HT-29 (cell line): ENCODE measurements at regions not wholly inside any gene's neighbourhood (a gene's known extent, or its start where the extent isn't known, plus 50 kb on each side); places are given as distances from the start of the nearest gene placed in this dataset.
A peak's percentile ranks its signal among the peaks of the same experiment; 100 is the strongest.
"Not testable (repeated sequence)": the region's sequence is repeated elsewhere in the genome, so short reads cannot be mapped to it uniquely, and the experiment has no call there.

Experiments used
- DNase-seq: peaks from one replicate; pipeline ENCODE4 v3.0.0-alpha.2; 2015; ENCODE audit warnings: low spot score

DNA sequence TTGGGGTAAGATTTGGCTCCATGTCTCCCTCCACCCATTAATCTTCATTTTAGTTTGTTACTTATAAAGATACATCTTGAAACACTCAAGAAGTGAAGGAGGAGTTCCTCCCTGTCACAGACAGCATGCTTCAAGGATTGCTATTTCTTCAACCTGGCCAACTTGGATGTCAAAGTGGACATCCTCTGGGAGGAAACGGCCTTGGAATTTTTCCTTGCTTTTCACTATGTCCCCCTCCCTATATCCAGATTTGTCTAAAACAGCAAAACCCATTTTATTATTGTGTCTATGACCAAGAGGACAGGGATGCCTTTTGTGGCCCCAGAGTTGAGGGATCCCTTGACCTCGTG lies 242.9 kb downstream of the LPIN1 start:
- no peak for DNase-seq

DNA sequence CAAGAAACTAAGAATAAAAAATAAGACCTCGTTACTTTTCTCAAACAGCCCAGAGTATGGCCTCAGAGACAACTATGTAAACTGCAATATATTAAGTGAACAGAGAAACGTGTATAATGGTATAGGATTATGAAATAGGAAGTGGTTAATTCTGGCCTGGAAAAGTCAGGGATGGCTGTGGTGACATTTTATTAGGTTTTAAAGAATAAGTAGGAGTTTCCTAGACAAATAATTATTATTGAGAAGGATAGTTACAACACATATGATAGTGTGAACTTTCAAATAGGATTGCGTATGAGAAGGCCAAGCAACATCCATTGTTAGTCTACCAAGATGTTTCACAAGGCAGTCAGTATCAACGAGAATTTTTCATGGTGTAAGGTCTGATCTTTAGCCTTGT lies 244.1 kb downstream of the LPIN1 start:
- no peak for DNase-seq

DNA sequence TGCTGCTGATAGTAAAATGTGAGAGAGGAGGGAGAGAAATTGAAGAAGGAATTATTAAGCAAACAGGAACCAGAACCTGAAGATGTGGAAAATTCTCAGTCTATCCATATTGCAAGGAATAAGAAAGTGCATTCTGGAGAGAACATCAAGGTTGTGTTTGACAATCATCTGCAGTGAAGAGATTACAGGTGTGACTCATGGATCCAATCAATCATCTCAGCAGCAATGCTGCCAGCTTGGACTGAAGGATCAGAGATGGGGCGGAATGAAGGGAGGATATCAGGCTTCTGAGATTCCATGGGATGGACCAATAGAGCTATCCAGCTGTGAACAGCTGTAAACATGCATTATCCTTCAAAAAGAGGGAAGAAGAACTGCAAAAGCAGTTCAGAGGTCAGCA lies 247.3 kb downstream of the LPIN1 start:
- DNase-seq = no peak

DNA sequence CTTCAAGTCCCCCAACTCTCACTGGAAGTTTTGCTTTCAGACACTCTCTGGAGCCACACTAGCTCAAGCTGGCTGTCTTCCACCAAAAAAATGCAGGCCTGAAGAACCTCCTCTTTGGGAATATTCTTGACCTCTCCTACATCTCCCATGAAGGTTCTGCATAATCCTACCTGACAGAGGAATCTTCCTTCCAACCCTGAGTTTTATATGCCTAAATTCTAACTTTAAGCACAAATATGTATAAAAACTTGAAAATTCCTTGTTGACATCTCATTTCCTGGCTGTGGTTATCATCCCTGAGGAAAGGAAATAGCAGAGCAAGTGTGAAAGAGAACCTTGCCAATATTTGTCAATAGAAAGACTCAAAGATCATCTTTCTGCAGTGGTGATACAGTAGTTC lies 249.0 kb downstream of the LPIN1 start:
- no peak for DNase-seq

DNA sequence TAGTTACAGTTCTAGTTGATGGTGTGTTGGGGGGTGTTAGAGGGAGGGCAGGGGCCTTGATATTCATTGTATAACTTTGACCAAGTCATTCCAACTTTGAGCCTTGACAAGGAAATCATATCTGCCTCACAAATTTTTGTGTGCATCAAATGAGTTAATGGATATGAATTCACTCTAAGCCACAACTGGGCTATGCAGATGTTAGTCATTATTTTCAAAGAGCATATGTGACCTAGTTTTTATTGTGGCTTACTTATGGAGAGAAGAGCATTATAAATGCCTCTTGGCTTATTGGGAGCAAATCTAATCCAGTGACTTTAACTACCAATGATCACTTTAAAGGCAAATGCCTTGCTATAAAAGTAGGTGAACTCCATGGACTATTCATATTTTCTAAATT lies 250.2 kb downstream of the LPIN1 start:
- DNase-seq = no peak

DNA sequence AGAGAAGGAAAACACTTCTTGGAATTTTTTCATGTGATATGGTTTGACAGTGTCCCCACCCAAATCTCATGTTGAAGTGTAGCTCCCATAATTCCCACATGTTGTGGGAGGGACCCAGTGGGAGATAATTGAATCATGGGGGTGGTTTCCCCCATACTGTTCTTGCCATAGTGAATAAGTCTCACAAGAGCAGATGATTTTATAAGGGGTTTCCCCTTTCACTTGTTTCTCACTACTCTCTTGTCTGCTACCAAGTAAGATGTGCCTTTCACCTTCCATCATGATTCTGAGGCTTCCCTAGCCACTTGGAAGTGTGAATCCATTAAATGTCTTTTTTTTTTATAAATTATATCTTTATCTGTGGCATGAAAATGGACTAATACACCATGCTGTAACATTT lies 250.7 kb downstream of the LPIN1 start:
- DNase-seq = no peak

DNA sequence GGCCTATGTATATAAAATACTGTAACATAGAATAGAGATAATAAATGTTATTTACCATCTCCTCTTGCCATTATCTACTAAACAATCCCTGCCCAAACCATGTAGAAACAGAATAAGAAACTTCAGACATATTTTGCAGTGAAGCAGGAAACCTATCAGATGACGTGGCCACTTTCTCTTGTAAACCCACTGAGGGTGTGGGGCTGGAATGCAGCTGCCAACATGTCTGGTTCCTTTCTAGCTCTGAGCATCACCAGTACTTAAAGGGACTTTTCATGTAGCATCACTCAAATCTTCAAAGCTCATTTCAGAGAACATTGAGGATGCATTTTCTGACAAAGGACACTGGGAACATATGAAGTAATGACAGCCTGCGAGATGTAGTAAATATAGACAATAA lies 251.8 kb downstream of the LPIN1 start:
- DNase-seq = no peak

DNA sequence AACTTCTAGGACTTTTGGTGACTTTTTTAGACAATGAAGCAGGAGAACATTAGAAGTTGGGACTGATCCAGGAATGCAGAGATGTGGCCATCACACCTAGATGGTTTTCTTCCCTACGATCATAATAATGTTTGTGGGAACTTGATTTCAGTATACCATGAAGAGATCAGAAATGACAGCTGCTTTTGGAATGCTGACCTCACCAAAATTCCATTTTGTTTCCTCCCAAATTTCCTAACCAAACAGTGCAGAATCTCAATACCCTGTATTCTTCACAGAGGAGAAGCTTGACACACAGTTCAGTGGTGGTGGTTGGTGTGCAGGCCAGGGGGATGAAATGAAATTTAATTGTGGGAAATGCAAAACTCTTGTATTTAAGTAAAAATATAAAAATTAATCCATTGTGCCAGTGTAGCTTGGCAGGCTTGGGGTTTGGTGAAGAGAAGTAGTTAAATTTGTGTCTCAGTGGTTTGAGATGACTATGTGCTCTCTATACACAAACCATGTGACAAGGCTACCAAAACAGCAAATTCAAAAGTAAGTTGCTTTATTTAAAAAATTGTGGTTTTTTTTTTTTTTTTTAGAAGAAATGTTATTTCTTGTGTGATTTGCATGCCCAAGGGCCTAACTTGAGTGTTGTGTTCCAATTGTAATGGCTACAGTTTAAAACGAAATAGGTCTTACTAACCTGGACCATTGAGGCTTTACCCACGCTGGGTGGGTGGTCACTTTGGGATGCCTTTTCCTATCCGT lies 252.4 kb downstream of the LPIN1 start:
- no peak for DNase-seq

DNA sequence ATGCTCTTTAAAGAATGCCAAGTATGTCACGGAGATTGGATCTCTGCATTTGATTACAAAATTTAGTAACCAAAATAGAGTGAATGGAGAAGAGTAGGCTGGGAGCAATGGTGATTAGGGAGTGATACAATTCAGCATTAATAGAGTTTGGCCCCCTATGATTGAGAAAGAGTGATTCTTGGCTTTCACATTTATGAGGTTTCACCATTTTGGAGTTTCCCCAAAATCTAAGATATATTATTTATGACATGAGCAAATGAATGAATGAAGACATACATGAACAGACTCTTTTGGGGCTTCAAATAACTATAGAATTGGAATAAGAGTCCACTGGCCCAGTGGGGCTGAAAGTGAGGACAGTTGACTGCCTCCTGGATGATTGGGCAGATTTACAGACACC lies 255.2 kb downstream of the LPIN1 start:
- DNase-seq = no peak

DNA sequence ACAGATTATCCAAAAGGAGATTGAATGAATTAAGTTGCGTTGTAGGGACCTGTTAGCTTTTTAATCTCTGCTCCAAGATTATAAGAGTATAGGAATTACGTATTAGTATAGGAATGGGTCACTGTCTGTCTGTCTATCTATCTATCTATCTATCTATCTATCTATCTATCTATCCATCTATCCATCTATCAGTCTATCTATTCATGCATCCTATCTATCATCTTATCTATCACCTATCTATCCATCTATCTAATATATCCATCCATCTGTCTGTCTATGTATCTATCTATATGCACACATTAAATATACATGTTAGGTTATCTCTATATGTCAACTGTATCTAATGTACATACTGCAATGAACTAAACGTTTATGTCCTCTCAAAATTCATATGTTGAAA lies 255.8 kb downstream of the LPIN1 start:
- no peak for DNase-seq

DNA sequence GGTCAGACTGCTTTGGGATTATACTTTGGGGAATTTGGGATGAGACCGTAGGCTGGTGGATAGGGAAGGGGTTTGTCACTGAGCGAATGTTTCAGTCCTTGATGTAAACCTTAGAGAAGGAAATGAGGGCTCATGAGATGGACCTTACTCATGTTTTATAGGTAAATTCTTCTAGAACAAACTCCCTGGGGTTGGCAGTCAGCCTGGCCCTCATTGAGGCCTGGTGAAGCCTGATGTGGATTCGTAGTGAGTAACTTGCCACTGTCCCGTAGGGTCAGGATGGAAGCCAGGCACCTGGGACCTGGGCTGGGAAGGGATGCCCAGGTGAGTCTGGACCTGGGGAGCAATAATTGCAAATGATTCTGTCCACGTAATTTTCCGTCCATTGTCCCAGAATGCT lies 258.3 kb downstream of the LPIN1 start:
- no peak for DNase-seq

DNA sequence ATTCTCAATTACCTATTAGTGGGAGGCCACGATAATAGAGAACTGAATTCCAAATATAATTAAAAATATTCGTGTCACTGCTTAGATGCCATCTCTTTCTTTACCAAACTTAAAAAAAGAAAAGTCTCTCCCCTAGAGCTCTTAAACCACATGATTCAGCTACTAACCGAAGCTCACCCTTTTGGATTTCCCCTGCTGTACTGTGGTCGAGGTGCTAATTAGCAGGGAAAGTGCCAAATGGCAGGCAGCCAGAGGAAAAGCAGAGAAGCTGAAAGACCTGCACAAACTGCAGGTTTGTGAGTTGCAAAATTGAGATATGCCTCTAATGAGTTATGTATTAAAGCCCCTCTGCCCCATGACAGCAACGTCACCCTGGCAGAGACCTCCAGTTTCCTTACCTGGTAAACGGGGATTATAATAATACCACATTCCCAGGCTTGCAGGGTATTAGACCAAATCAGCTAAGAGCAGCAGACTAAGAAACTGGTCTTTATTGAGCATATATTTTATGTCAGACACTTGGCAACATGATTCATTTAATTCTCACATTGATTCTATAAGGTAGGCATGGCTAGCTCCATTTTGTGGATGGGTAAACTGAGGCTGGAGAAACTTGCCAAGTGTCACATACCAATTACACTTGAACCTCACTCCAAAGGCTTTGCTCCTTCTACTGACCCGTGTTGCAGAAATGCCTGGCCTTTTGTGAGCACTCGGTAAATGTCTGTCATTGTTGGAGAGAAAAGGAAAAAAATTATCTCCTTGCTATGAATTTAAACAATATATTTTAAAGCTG lies 259.7 kb downstream of the LPIN1 start:
- DNase-seq = no peak

DNA sequence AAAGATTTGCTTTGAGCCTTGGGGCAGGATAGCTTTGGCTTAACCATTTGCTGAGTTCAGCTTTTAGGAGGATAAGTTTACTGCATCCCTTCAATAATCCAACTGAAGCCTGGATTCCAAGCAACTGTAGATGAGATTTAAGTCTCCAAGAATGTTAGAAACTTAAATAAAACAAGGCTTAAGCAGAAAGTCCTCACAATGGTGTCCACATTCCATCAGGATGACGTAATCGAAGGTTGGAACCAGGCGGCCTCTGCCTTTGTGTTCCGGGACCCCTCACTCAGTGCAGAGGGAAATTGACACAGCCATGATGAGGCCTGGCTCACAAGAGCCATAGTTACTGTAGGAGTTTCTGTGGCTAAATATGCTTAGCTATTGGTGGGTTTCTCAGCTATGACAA lies 260.4 kb downstream of the LPIN1 start:
- no peak for DNase-seq

DNA sequence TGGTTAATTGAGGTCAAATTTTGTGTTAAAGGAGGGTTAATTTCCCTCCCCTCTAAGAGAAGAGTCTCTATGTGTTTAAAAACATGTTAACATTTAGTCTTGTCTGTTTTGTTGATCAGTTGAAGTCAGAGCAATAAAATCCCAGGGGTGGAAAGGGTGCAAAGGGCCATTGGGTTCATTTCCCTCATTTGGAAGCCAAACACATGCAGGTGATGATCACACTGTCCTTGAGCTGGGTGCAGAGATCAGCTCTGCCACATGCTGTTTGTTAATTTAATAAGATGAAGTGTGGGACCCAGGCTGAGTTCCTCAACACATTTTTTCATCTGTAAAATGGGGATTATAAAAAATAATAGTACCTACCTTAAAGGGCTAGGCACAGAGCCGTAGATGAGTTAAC lies 260.9 kb downstream of the LPIN1 start:
- DNase-seq = no peak

DNA sequence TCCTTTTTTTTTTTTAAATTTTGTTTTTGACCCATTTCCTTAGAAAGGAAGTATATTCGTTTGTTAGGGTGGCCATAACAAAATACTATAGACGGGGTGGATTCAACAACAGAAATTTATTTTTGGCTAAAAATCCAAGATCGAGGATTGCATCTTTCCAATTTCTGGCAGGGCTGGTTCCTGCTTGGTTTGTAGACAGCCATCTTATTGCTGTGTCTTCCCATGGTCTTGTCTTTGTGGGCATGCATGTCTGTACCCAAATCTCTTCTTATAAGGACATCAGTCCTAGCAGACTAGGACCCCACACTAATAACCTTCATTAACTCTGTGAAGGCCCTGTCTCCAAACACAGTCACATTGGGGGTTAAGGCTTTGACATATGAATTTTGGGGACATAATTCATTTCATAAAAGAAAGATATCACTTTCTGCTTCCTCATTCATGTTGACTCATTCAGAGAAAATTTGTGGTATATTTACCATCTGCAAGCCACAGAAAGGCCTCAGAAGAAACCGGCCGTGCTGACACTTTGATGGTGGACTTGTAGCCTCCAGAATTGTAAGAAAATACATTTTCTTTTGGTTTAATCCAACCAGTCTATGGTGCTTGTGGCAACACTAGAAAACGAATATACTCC lies 262.1 kb downstream of the LPIN1 start:
- DNase-seq = peak; percentile 4

DNA sequence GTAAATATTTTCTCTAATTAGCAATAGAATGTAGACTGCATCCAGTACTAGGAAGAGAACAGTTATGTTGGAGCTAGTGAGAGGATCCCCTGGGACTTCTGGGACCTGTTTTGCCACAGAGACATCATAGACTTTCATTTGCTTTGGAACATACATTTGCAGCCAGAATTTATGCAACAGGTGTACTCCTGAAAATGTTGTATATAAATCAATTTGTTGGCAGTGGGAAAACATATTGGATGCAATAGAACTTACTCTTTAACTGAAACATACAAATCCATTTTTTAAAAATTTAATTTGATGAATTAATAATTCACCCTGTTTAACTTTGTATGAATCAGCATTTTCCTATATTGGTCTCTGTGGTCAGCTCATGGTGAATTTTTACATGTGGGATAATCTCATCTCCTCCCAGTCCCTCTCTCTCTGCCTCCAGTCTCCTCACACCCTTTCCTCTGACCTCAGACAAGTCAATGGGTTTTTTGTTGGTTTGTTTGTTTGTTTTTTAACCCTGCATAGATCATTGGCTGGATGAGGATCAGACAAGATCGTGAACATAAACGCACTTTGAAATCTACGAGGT lies 263.0 kb downstream of the LPIN1 start:
- no peak for DNase-seq

DNA sequence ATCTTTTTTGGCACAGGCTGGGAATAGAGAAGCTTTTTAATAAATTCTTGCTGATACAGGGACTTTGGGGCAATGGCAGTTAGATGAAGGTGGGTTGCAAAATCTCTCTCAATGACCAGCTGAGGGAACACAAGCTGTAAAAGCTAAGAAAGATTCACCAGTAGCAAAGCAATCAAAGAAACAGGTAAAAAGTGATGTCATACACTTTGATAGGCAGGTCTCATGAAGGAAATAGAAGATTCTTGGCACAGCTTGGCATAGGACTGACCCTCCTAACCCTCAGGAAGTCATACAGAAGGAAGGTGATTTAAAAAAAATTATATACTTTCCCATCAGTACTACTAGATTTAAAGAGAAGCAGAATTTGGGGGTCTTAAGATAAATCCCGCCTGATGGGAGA lies 263.6 kb downstream of the LPIN1 start:
- DNase-seq = no peak

DNA sequence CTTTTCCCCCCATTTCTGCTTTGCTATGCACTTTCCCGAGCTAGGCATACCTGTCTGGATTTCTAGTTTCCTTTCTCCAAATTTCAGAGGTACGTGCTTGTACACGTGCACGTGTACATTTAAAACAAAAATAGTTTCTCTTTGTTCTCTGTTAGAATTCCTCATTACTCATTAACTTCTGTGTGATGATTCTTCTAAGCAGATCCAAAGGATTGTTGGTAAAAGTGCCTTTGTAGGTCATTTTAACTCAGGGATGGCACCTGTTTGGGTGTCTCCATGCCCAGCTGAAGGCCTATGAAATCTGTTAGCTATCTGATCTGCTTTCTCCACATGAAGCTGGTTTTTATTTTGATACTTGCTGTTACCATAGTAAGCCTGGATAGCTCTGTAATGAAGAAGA lies 264.3 kb downstream of the LPIN1 start:
- DNase-seq = no peak

DNA sequence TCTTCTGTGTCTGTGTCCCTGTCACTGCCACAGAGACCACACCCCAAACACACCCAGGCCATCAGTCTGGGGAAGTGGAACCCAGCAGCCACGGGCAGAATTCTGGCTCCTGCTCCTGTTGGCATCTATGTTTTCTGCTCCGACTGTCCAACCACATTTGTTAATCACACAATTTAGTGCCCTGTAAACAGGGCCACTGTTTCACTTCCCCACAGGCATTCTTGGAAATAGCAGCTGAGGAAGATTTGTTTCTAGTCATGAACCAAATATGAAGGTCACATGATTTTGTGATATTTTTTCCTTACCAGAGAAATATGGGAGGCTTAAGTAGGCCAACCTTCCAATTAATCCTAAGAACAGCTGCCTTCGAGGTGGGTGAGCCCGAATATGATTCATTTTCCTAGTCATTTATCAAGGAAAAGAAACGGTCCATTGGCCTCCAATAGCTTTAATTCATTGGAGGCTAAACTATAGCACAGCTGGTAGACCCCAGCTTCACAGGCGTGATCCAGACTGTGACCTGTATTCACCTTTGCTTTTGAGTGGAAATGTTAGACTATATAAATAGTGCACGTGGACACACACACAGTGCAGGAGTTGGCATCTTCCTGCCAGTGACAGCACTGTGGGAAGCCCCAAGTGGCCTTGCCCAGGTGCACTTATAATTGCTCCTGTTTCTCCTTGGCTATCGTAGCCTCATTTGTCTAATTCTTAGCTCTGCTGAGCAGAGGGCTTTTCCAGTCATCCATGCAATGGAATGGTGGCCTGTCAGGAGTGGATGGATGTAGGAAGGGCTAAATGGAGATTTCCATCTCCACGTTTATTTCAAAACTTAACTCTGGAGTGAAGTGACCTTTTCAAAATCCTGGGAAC lies 267.9 kb downstream of the LPIN1 start:
- no peak for DNase-seq

DNA sequence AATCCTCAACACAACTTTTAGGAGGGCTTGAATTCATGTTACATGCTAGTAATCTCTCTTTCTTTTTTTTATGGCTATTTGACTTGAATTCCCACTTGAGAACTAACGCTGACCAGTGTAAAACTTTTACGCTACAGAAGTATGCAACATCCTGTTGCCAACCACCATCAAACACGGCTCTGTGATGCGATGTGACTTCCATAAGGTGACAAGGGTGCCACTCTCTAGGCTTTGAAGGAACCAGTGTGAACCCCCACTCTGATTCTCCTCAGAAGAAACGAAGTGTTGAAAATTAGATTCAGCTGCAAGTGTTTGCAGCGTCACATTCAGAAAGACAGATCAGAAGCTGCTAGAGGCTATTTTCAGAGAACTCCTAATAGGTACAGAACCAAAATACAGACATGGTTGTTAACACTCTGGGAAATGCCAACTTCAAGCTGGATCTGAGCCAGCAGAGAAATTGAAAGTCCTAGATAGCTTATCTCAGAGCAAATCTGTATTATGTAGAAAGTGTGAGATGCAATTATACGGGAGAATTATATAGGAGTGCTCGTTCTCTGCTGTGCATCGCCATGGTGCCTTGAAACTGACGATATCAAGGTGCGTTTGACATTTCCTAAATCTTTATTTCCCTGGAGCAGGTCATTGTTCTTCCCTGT lies 271.2 kb downstream of the LPIN1 start:
- no peak for DNase-seq

DNA sequence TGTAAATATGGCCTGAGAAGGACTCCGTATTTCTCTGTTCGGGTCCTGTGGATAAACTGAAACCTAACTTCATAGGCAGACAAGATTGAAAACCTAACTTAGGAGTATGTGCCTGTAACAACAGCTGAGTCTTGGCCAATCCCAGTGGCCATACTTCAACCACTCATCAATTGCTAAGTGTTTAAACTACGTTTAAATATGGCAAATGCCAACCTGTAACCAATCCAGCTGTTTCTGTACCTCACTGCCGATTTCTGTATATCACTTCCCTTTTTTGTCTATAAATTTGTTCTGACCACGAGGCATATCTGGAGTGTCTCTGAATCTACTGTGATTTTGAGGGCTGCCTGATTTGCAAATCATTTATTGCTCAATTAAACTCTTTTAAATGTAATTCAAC lies 272.3 kb downstream of the LPIN1 start:
- not testable (repeated sequence) for DNase-seq
